Glutamatergic neuron (in vitro differentiated cells): ENCODE measurements at regions not wholly inside any gene's neighbourhood (a gene's known extent, or its start where the extent isn't known, plus 50 kb on each side); places are given as distances from the start of the nearest gene placed in this dataset.
A peak's percentile ranks its signal among the peaks of the same experiment; 100 is the strongest.

Source experiments
- DNase-seq: peaks from one replicate; pipeline ENCODE4 v3.0.0; 2022
- H3K27ac Mint-ChIP-seq: one replicate; pipeline ENCODE4 v1.8.0; 2020; ENCODE audit warnings: mild to moderate bottlenecking, mixed read lengths, inconsistent platforms; ENCODE audit not compliant: unreplicated experiment
- H3K27me3 Mint-ChIP-seq: one replicate; pipeline ENCODE4 v1.8.0; 2020; ENCODE audit warnings: mild to moderate bottlenecking, moderate library complexity, mixed read lengths, inconsistent platforms; ENCODE audit not compliant: unreplicated experiment
- H3K36me3 Mint-ChIP-seq: one replicate; pipeline ENCODE4 v1.8.0; 2020; ENCODE audit warnings: mild to moderate bottlenecking, mixed read lengths, inconsistent platforms; ENCODE audit not compliant: unreplicated experiment
- H3K4me1 Mint-ChIP-seq: one replicate; pipeline ENCODE4 v1.8.0; 2020; ENCODE audit warnings: mild to moderate bottlenecking, low read depth, mixed read lengths, inconsistent platforms; ENCODE audit not compliant: unreplicated experiment
- H3K4me3 Mint-ChIP-seq: one replicate; pipeline ENCODE4 v1.8.0; 2020; ENCODE audit warnings: mild to moderate bottlenecking, mixed read lengths, inconsistent platforms; ENCODE audit not compliant: unreplicated experiment
- H3K9me3 Mint-ChIP-seq: one replicate; pipeline ENCODE4 v1.8.0; 2020; ENCODE audit warnings: mild to moderate bottlenecking, moderate library complexity, mixed read lengths, inconsistent platforms; ENCODE audit not compliant: unreplicated experiment
- TF ChIP-seq, protein P1 (sequence below): fragments of 200-600 bp; sonication (generic); IDR thresholded peaks from one replicate; pipeline ENCODE4 v1.5.0; 2021; ENCODE audit not compliant: partially characterized antibody, unreplicated experiment

DNA sequence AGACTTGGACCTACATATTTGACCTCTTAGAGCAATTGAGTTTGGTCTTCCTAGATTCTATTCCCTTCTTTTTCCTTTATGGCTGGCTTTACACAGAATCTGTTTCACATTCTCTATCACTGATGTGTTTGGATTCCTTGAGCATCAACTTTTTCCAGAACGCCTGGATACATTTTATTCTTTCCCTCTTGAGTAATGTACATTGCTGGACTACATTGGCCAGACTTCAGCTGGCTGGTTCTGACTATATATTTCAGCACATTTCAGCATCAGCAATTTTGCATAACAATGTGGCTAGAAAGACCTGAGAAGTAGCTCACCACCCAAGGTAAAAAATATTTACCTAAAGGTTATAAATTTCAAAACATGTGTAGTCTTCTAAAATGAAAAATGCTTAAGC lies 2198.2 kb upstream of the RAG2 start:
- H3K27ac Mint-ChIP-seq, result no peak overlapping the region
- peaks cover 4% of the 10 kb centered on the region for H3K4me1 Mint-ChIP-seq
- H3K9me3 Mint-ChIP-seq, result no peaks in the 10 kb centered on the region
- H3K4me3 Mint-ChIP-seq, result no peak overlapping the region
- H3K27me3 Mint-ChIP-seq, result no peaks in the 10 kb centered on the region
- TF ChIP-seq, protein P1, sequence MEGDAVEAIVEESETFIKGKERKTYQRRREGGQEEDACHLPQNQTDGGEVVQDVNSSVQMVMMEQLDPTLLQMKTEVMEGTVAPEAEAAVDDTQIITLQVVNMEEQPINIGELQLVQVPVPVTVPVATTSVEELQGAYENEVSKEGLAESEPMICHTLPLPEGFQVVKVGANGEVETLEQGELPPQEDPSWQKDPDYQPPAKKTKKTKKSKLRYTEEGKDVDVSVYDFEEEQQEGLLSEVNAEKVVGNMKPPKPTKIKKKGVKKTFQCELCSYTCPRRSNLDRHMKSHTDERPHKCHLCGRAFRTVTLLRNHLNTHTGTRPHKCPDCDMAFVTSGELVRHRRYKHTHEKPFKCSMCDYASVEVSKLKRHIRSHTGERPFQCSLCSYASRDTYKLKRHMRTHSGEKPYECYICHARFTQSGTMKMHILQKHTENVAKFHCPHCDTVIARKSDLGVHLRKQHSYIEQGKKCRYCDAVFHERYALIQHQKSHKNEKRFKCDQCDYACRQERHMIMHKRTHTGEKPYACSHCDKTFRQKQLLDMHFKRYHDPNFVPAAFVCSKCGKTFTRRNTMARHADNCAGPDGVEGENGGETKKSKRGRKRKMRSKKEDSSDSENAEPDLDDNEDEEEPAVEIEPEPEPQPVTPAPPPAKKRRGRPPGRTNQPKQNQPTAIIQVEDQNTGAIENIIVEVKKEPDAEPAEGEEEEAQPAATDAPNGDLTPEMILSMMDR, result no peak
- H3K36me3 Mint-ChIP-seq, result no peaks in the 10 kb centered on the region
- no peak for DNase-seq

DNA sequence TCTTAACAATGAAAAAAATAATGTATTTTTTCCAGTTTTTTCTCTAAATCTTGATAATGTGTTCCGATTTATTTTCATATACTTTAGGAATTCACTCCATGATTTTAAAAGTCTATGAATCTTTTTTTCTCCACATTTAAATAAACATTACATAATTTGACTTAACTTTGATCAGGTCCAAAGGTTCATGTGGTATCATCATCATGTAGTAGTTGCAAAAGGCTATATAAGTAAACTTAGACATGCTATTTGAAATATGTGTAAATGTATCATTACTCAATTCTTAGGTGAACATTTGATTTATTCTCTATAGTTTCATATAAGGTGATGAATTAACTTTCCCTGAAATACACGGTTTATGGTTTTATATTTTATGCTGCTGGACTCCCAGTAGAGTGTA lies 2197.0 kb upstream of the RAG2 start:
- H3K9me3 Mint-ChIP-seq, result no peaks in the 10 kb centered on the region
- H3K4me3 Mint-ChIP-seq, result no peak overlapping the region
- H3K36me3 Mint-ChIP-seq, result no peaks in the 10 kb centered on the region
- DNase-seq, result no peak
- H3K4me1 Mint-ChIP-seq, result peaks cover 2% of the 10 kb centered on the region
- no peaks in the 10 kb centered on the region for H3K27me3 Mint-ChIP-seq
- TF ChIP-seq, protein P1, result no peak
- H3K27ac Mint-ChIP-seq, result no peak overlapping the region

DNA sequence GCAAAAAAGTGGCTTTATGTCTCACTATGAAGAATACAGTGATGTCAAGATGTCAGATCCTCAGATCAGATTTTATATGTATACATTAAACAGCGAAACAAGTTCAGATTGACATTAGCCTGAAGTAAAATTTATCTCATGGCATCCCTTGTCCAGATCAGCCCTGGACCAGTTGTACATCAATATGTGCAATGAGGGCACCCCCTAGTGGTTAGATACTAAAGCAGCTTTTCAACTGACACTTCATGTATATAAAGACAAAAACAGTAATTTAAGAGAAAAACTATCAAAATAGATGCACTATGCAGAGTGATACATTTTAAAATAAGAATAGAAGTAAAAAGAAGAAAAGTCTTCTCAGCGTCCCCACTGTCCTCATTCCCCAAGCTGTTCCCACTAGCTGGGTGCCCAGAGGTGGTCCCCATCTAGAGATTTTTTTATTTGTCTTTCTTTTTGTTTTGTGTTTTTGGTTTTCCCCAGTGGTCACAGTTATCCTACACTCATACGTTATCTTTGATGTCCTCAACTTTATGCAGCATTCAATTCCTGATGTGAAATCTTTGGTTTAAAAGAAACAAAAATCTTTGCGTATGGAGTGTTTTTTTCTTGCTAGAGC lies 2193.4 kb upstream of the RAG2 start:
- no peak overlapping the region for H3K27ac Mint-ChIP-seq
- H3K9me3 Mint-ChIP-seq, result no peaks in the 10 kb centered on the region
- H3K4me3 Mint-ChIP-seq, result no peak overlapping the region
- H3K4me1 Mint-ChIP-seq, result no peaks in the 10 kb centered on the region
- DNase-seq, result no peak
- TF ChIP-seq, protein P1, result peak; percentile 91
- H3K27me3 Mint-ChIP-seq, result no peaks in the 10 kb centered on the region
- H3K36me3 Mint-ChIP-seq, result no peaks in the 10 kb centered on the region

DNA sequence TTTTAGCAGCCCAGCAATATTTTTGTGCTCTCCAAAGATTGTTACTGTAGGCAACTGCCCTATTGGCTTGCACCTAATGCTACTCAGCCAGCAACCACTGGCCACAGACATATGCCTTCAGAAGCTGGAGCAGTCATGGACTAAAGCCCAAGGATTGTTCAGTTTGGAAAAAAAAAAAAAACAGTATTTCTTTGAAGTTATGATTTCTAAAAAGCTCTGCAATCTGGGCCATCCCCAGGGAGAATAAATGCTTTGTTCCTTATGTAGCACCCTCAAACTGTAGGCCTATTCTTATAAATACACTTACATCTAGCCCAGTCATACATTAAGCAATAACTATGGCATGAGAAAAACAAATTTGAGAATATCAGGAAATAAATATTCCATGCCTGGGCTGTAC lies 2190.5 kb upstream of the RAG2 start:
- Mint-ChIP-seq H3K4me3 (no peak overlapping the region), H3K27me3 (no peaks in the 10 kb centered on the region), H3K36me3 (no peaks in the 10 kb centered on the region), H3K4me1 (no peaks in the 10 kb centered on the region), H3K9me3 (no peaks in the 10 kb centered on the region), H3K27ac (no peak overlapping the region)
- no peak for DNase-seq
- TF ChIP-seq, protein P1, result no peak

DNA sequence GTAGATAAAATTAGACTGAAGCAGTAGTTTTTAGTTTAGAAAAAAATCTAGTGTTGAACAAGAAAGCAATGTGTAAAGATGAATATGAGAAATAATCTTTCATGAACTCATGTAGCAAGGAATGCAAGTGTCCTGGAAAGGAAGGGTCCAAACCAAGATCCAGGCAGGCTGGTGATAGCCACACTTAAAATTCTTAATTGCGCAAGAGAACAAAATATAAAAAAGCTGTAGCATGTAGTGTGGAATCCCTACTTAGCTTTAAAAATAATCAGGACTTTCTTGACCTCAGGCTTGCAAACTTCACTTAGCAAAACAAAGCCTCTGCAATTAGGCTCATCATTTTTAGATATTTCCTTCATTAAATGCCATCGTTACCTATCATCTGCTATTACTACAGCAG lies 2186.1 kb upstream of the RAG2 start:
- Mint-ChIP-seq H3K9me3 (no peaks in the 10 kb centered on the region), H3K27me3 (no peaks in the 10 kb centered on the region), H3K36me3 (no peaks in the 10 kb centered on the region), H3K4me1 (no peaks in the 10 kb centered on the region), H3K27ac (no peak overlapping the region), H3K4me3 (no peak overlapping the region)
- no peak for DNase-seq
- TF ChIP-seq, protein P1, result no peak
